ENCODE measurements at regions not wholly inside any gene's neighbourhood (a gene's known extent, or its start where the extent isn't known, plus 50 kb on each side); places are given as distances from the start of the nearest gene placed in this dataset.

GRCh38 chr5:33330992-33331391 lies 109.8 kb upstream of the TARS1 start:
- TF ChIP-seq CTCF (IDR thresholded peaks at IDR 0.05; ENCODE audit: poor library complexity, severe bottlenecking) (no peak), EP300 (conservative IDR thresholded peaks at IDR 0.05; ENCODE audit: poor library complexity, severe bottlenecking) (no peak), RAD21 (conservative IDR thresholded peaks at IDR 0.05) (no peak), TAF1 (IDR thresholded peaks at IDR 0.05; ENCODE audit: low read depth) (no peak), EZH2 (IDR thresholded peaks at IDR 0.05; ENCODE audit: borderline replicate concordance, insufficient read depth, low read length, poor library complexity, severe bottlenecking) (no peak), SMC3 (conservative IDR thresholded peaks at IDR 0.05; ENCODE audit: poor library complexity) (no peak)
- TF ChIP-seq, protein P1, sequence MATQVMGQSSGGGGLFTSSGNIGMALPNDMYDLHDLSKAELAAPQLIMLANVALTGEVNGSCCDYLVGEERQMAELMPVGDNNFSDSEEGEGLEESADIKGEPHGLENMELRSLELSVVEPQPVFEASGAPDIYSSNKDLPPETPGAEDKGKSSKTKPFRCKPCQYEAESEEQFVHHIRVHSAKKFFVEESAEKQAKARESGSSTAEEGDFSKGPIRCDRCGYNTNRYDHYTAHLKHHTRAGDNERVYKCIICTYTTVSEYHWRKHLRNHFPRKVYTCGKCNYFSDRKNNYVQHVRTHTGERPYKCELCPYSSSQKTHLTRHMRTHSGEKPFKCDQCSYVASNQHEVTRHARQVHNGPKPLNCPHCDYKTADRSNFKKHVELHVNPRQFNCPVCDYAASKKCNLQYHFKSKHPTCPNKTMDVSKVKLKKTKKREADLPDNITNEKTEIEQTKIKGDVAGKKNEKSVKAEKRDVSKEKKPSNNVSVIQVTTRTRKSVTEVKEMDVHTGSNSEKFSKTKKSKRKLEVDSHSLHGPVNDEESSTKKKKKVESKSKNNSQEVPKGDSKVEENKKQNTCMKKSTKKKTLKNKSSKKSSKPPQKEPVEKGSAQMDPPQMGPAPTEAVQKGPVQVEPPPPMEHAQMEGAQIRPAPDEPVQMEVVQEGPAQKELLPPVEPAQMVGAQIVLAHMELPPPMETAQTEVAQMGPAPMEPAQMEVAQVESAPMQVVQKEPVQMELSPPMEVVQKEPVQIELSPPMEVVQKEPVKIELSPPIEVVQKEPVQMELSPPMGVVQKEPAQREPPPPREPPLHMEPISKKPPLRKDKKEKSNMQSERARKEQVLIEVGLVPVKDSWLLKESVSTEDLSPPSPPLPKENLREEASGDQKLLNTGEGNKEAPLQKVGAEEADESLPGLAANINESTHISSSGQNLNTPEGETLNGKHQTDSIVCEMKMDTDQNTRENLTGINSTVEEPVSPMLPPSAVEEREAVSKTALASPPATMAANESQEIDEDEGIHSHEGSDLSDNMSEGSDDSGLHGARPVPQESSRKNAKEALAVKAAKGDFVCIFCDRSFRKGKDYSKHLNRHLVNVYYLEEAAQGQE (IDR thresholded peaks at IDR 0.05; ENCODE audit: borderline replicate concordance), result no peak

Data from neural cell (in vitro differentiated cells).